ENCODE measurements at regions not wholly inside any gene's neighbourhood (a gene's known extent, or its start where the extent isn't known, plus 50 kb on each side); places are given as distances from the start of the nearest gene placed in this dataset.

DNA sequence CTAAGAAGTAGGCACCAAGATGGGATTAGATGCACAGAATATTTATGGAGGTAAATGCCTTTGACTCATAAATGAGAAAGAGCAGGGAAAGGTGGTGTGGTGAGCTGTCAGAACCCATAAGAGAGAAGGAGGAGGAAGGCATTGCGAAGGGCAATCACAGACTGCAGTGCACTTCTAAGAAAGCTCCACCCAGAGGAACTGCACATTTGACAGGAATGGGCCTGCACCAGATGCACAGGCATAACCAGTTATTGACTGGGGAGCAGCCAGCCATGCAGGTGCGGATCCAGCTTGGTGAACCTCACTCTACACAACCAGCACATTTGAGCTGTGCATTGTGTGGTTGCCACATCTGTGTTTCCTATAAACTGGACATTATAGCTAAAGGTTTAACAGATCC, 62.2 kb upstream of the L3MBTL4 start:
- Mint-ChIP-seq H3K4me1 (no peaks in the 10 kb centered on the region), H3K4me3 (no peak overlapping the region), H3K27me3 (peaks cover 5% of the 10 kb centered on the region), H3K9me3 (ENCODE audit: insufficient read depth) (peaks cover 5% of the 10 kb centered on the region), H3K27ac (no peak overlapping the region)
- Histone ChIP-seq H3K36me3 (replicated peaks in 1 of 2; ENCODE audit: control extremely low read depth in 1 of 2, control insufficient read depth in 1 of 2, extremely low read depth in 1 of 2, insufficient read depth in 2 of 2, low read length in 1 of 2) (no peaks in the 10 kb centered on the region), H3K9ac (ENCODE audit: low read length) (no peak overlapping the region), H3K4me3 (ENCODE audit: control extremely low read depth in 1 of 5, extremely low read depth in 1 of 5, insufficient read depth in 1 of 5, low read depth in 2 of 5, low read length in 4 of 5) (no peak overlapping the region), H4K20me1 (ENCODE audit: control insufficient read depth, insufficient read depth, low read length, poor library complexity, severe bottlenecking) (no peaks in the 10 kb centered on the region), H3K27me3 (replicated peaks in 1 of 4; ENCODE audit: control extremely low read depth in 1 of 4, control insufficient read depth in 3 of 4, insufficient read depth in 4 of 4, low read length in 3 of 4) (no peaks in the 10 kb centered on the region), H3K27ac (ENCODE audit: low read length in 2 of 2) (no peak overlapping the region), H2AFZ (ENCODE audit: insufficient read depth, low read depth, low read length, poor library complexity, severe bottlenecking) (no peak overlapping the region), H3K4me1 (ENCODE audit: control insufficient read depth in 2 of 2, insufficient read depth in 2 of 2, low read length in 2 of 2) (no peaks in the 10 kb centered on the region), H3K4me2 (replicated peaks; ENCODE audit: low read depth, low read length, poor library complexity, severe bottlenecking) (no peak overlapping the region), H3K9me3 (ENCODE audit: control extremely low read depth in 1 of 3, control insufficient read depth in 2 of 3, insufficient read depth in 1 of 3, low read length in 2 of 3) (no peaks in the 10 kb centered on the region), H3K79me2 (ENCODE audit: control insufficient read depth, insufficient read depth, low read length) (no peaks in the 10 kb centered on the region)
- no peak for DNase-seq
- TF ChIP-seq, protein P1, sequence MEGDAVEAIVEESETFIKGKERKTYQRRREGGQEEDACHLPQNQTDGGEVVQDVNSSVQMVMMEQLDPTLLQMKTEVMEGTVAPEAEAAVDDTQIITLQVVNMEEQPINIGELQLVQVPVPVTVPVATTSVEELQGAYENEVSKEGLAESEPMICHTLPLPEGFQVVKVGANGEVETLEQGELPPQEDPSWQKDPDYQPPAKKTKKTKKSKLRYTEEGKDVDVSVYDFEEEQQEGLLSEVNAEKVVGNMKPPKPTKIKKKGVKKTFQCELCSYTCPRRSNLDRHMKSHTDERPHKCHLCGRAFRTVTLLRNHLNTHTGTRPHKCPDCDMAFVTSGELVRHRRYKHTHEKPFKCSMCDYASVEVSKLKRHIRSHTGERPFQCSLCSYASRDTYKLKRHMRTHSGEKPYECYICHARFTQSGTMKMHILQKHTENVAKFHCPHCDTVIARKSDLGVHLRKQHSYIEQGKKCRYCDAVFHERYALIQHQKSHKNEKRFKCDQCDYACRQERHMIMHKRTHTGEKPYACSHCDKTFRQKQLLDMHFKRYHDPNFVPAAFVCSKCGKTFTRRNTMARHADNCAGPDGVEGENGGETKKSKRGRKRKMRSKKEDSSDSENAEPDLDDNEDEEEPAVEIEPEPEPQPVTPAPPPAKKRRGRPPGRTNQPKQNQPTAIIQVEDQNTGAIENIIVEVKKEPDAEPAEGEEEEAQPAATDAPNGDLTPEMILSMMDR (IDR thresholded peaks at IDR 0.05), result no peak
- TF ChIP-seq EZH2 (IDR thresholded peaks at IDR 0.05; ENCODE audit: borderline replicate concordance, insufficient read depth, low read depth, low read length, poor library complexity, severe bottlenecking), result no peak
- WGBS (ENCODE audit: insufficient coverage), result no CpG with 5 or more reads among the region's 2 CpGs
- intact Hi-C loops (cut with micrococcal nuclease), result no loop called here
- POLR2A ChIA-PET, result no interaction called here
- CTCF ChIA-PET, result no interaction called here
- ATAC-seq (ENCODE audit: low read depth), result no peak

DNA sequence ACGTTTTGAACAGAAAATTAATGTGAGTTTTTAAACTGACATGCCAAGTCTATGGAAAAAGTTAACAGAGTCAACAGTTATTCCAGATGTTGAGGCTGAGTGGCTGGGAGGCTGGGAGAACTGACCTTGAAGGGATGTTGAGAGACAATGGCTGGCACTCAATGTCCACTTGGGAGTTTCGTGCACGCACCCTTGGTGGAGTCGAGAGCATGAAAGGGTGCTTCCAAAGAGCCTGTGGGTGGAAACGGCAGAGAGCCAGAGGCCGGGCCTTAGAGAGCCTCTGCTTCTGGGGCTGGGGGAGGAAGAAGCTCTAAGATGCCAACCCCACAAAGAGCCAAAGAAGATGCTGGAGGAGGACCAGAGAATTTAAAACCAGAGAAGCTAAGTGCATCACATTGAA, 63.4 kb upstream of the L3MBTL4 start:
- Histone ChIP-seq H3K27me3 (replicated peaks in 1 of 4; ENCODE audit: control extremely low read depth in 1 of 4, control insufficient read depth in 3 of 4, insufficient read depth in 4 of 4, low read length in 3 of 4) (peaks cover 0 to 5% (median 0%) of the 10 kb centered on the region in 4 experiments), H3K4me1 (ENCODE audit: control insufficient read depth in 2 of 2, insufficient read depth in 2 of 2, low read length in 2 of 2) (no peaks in the 10 kb centered on the region), H3K79me2 (ENCODE audit: control insufficient read depth, insufficient read depth, low read length) (no peaks in the 10 kb centered on the region), H3K27ac (ENCODE audit: low read length in 2 of 2) (no peak overlapping the region), H3K4me3 (ENCODE audit: control extremely low read depth in 1 of 5, extremely low read depth in 1 of 5, insufficient read depth in 1 of 5, low read depth in 2 of 5, low read length in 4 of 5) (no peak overlapping the region), H3K36me3 (replicated peaks in 1 of 2; ENCODE audit: control extremely low read depth in 1 of 2, control insufficient read depth in 1 of 2, extremely low read depth in 1 of 2, insufficient read depth in 2 of 2, low read length in 1 of 2) (no peaks in the 10 kb centered on the region), H2AFZ (ENCODE audit: insufficient read depth, low read depth, low read length, poor library complexity, severe bottlenecking) (no peak overlapping the region), H3K4me2 (replicated peaks; ENCODE audit: low read depth, low read length, poor library complexity, severe bottlenecking) (no peak overlapping the region), H3K9me3 (ENCODE audit: control extremely low read depth in 1 of 3, control insufficient read depth in 2 of 3, insufficient read depth in 1 of 3, low read length in 2 of 3) (no peaks in the 10 kb centered on the region), H4K20me1 (ENCODE audit: control insufficient read depth, insufficient read depth, low read length, poor library complexity, severe bottlenecking) (no peaks in the 10 kb centered on the region), H3K9ac (ENCODE audit: low read length) (no peak overlapping the region)
- ChIA-PET CTCF (no interaction called here), POLR2A (no interaction called here)
- intact Hi-C loops (cut with micrococcal nuclease), result no loop called here
- TF ChIP-seq, protein P1 (IDR thresholded peaks at IDR 0.05), result no peak
- no peak for TF ChIP-seq EZH2 (IDR thresholded peaks at IDR 0.05; ENCODE audit: borderline replicate concordance, insufficient read depth, low read depth, low read length, poor library complexity, severe bottlenecking)
- Mint-ChIP-seq H3K4me1 (peaks cover 1% of the 10 kb centered on the region), H3K27ac (no peak overlapping the region), H3K27me3 (peaks cover 5% of the 10 kb centered on the region), H3K9me3 (ENCODE audit: insufficient read depth) (peaks cover 5% of the 10 kb centered on the region), H3K4me3 (no peak overlapping the region)
- 82% methylated on average over 2 of the region's 6 CpGs for WGBS (ENCODE audit: insufficient coverage)
- DNase-seq (no peak), ATAC-seq (ENCODE audit: low read depth) (no peak)
